Endometrial microvascular endothelial cells (primary cell): ENCODE measurements at regions not wholly inside any gene's neighbourhood (a gene's known extent, or its start where the extent isn't known, plus 50 kb on each side); places are given as distances from the start of the nearest gene placed in this dataset.

Source experiments
- in situ Hi-C: cut with HindIII; loops from 2 replicates; pipeline ENCODE4 v1.10.0; 2017; ENCODE audit warnings: low sequenced_read_pairs, low pct_unique_long_range_greater_than_20kb; ENCODE audit errors: inconsistent ontology term

- in situ Hi-C loops: no loop called here
These were observed 118.8 kb upstream of the CTAGE1 start for GRCh38 chr18:22536558-22536957.

GRCh38 chr18:22538426-22538825 lies 120.7 kb upstream of the CTAGE1 start:
- in situ Hi-C loops: no loop called here

- in situ Hi-C loops: no loop called here
These were observed 121.5 kb upstream of the CTAGE1 start for GRCh38 chr18:22539051-22539765.

GRCh38 chr18:22541232-22541631 lies 123.5 kb upstream of the CTAGE1 start:
- in situ Hi-C loops: no loop called here

- in situ Hi-C loops: no loop called here
These were observed 124.7 kb upstream of the CTAGE1 start for GRCh38 chr18:22542406-22542835.

GRCh38 chr18:22543769-22544168 lies 126.1 kb upstream of the CTAGE1 start:
- in situ Hi-C loops: no loop called here

GRCh38 chr18:22544626-22545025 lies 126.9 kb upstream of the CTAGE1 start:
- in situ Hi-C loops: no loop called here

GRCh38 chr18:22545066-22545760 lies 127.5 kb upstream of the CTAGE1 start:
- in situ Hi-C loops: no loop called here

GRCh38 chr18:22546905-22547570 lies 129.3 kb upstream of the CTAGE1 start:
- in situ Hi-C loops: no loop called here

GRCh38 chr18:22547807-22548561 lies 130.3 kb upstream of the CTAGE1 start:
- in situ Hi-C loops: no loop called here

- in situ Hi-C loops: no loop called here
These were observed 131.7 kb upstream of the CTAGE1 start for GRCh38 chr18:22549260-22549937.

GRCh38 chr18:22550366-22550765 lies 132.7 kb upstream of the CTAGE1 start:
- in situ Hi-C loops: no loop called here

GRCh38 chr18:22550861-22551260 lies 133.1 kb upstream of the CTAGE1 start:
- in situ Hi-C loops: no loop called here

GRCh38 chr18:22551536-22552151 lies 133.9 kb upstream of the CTAGE1 start:
- in situ Hi-C loops: no loop called here

GRCh38 chr18:22552254-22552653 lies 134.5 kb upstream of the CTAGE1 start:
- in situ Hi-C loops: no loop called here

GRCh38 chr18:22552899-22553460 lies 135.3 kb upstream of the CTAGE1 start:
- in situ Hi-C loops: no loop called here

- in situ Hi-C loops: no loop called here
These were observed 138.8 kb upstream of the CTAGE1 start for GRCh38 chr18:22556222-22557167.
